COLO668 (cell line): ENCODE measurements at regions not wholly inside any gene's neighbourhood (a gene's known extent, or its start where the extent isn't known, plus 50 kb on each side); places are given as distances from the start of the nearest gene placed in this dataset.
"Not testable (repeated sequence)": the region's sequence is repeated elsewhere in the genome, so short reads cannot be mapped to it uniquely, and the experiment has no call there.

Source experiments
- DNase-seq: peaks from one replicate; lab custom pipeline; 2025; ENCODE audit not compliant: unreplicated experiment; lab: John Stamatoyannopoulos, UW

GRCh38 chr16:75837264-75837663, 111.0 kb upstream of the CPHXL start:
- no peak for DNase-seq

GRCh38 chr16:75837681-75838080, 111.4 kb upstream of the CPHXL start:
- no peak for DNase-seq

GRCh38 chr16:75841517-75841916, 115.2 kb upstream of the CPHXL start:
- no peak for DNase-seq

DNA sequence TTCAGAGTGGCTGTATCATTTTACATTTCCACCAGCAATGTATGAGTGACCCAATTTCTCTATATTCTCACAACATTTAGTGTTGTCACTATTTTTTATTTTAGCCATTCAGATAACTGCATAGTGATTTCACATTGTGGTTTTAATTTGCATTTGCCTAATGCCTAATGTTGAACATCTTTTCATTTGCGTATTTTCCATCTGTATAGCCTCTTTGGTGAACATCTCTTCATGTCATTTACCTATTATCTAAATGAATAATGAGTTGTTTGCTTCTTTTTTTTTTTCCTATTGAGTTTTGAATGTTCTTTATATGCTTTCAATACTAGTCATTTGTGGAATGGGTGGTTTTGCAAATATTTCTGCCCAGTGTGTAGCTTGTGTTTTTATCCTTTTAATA, 120.9 kb upstream of the CPHXL start:
- no peak for DNase-seq

DNA sequence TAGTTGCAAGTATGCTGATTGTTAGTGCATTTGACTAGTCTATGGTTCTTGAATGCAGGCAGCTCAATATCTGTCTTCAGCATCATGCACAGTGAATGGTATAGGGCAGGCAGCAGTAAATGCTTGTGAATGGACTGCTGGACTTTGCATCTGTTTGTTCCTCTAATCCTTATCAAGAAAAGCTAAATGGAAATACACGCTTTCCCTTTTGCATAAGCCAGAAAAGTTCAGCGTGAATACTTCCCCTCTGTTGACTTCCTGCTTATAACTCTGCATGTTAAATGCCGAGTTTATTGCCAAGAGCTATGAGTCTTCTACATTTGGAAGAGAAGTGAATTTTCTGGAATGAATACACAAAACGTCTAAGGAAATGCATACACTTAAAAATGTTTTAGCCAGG, 127.9 kb upstream of the CPHXL start:
- DNase-seq = no peak

GRCh38 chr16:75860326-75861053, 134.2 kb upstream of the CPHXL start:
- DNase-seq = no peak

GRCh38 chr16:75861311-75862097, 135.2 kb upstream of the CPHXL start:
- DNase-seq = no peak

DNA sequence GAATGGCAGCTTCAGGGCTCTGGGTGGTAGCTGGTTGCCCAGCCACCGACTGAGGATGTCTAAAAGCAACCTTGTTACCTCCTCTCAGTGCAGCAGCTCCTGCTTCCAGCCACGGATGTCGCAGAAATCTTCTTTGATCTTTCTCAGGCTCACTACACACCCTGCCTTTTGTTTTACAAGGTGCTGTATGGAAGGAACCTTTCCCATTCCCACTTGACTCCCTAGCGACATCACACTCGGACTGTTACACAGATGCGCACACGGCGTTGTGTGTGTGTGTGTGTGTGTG, 135.8 kb upstream of the CPHXL start:
- no peak for DNase-seq

GRCh38 chr16:75864243-75864642, 138.0 kb upstream of the CPHXL start:
- no peak for DNase-seq

GRCh38 chr16:75865736-75866135, 139.4 kb upstream of the CPHXL start:
- DNase-seq = no peak

DNA sequence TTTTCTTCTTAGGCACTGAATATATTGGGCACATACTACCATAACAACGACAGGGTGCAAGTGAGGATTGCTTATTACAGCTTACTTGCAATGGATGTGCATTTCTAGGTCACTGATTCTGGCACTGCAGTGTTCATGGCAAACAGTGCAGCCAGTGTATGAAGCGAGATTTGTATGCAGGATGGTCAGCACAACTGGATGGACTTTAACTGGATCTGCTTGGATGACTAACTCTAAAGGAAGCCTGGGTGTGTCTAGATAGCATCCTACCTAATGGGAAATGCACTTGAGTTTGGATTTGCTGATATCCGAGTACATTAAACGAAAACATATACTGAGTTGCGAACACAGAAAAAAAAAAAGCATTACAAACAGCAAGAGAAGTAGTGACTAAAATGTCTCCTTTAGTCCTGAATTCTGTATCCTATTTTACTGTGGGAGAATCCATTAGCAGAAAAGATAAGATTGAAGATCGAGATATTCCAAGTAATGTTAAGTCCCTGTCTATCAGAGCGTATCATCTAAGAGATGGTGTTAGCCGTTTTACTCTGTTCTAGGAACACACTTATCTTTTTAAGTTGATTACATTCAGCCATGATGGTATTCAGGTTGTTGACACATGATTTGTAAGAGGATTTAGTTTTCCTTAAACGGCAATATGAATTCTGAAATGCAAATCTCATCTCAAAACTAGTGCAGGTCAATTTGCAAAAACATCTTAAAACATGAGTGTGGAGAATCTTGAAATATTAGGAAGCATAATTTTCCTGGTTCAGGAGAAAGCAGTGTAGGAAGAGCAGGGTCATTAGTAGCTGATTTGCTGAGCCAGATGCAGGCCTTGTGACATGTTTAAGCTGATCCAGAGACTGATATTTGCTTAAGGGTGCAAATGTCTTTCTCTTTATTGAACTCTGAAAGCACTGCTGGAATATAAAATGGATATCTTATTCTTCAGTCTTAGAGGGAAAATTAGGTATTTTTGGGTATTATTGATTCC, 142.6 kb upstream of the CPHXL start:
- DNase-seq = no peak

GRCh38 chr16:75881280-75881679, 155.0 kb upstream of the CPHXL start:
- not testable (repeated sequence) for DNase-seq

- DNase-seq = no peak
These were observed 172.9 kb upstream of the CPHXL start for GRCh38 chr16:75899163-75899562.

GRCh38 chr16:75908331-75909117, 182.2 kb upstream of the CPHXL start:
- no peak for DNase-seq

DNA sequence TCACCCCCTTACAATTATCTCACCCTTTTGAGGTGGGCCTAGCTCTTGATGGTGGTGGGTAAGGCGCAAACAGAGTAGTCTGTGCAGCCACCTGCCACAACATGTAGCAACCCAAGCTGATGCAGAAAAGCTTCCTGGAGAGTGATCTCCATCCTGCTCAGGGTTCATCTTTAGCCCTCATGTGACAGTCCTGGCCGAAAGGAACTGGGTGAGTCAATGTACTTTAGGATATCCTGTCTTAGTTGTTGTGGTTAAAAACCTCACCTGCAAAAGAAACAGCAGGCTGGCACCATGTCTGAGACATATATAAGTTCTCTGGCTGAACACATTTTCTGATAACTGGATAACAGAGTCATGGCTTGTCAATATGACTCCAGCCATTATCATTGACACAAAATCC, 183.5 kb upstream of the CPHXL start:
- no peak for DNase-seq

- DNase-seq = no peak
These were observed 185.6 kb upstream of the CPHXL start for GRCh38 chr16:75911896-75912295.

DNA sequence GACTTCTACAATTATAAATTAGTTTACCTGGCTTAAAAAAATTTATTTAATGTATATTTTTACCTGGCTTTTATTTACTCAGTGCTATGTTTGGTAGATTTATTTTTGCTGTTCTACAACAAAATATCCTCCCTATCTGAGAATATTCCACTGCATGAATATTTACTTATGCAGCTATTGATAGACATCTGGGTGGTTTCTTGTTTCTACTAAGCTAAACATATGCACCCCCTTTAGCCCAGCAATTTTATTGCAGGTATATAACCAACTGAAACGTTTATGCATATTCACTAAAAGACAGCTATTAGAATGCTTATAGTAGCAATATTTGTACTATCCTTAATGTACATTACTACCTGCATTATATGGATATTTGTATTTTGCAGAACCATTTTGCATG, 187.7 kb upstream of the CPHXL start:
- DNase-seq = no peak

DNA sequence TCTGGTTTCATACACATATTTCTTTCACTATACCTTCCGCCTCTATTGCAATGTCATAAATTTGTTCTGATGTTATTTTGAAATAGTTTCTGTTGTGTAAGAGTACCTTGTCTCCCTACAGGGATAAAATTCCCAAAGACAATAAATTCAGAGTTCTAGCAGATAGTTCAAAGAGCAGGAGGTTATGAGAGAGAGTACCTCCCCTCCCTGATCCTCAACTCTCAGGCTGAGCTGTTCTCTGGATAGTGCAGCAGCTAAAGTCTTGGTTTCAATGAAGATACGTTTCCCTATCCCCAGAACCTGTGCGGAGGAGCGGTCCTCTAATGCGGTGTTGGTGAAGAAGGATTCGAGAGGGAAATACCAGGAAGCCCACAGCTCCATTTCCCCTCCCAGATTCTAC, 190.2 kb upstream of the CPHXL start:
- no peak for DNase-seq

DNA sequence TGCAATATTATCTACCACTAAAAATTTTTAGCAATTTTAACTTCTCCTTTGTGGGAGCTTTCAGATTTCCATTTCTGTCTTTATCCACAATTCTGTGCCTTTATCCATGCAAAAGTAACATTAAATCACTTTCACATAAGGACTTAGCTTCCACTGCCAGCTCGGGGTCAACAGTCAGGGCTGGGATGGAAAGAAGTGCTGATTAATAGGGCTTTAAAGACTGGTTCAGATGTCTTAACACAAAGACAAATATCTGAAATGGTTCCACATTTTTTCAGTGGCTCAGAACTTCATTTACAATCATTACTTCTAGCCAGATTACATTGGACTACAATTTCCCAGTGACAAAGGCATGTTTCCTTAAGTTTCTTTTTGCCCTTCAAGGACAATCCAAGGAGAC, 191.8 kb upstream of the CPHXL start:
- DNase-seq = no peak

DNA sequence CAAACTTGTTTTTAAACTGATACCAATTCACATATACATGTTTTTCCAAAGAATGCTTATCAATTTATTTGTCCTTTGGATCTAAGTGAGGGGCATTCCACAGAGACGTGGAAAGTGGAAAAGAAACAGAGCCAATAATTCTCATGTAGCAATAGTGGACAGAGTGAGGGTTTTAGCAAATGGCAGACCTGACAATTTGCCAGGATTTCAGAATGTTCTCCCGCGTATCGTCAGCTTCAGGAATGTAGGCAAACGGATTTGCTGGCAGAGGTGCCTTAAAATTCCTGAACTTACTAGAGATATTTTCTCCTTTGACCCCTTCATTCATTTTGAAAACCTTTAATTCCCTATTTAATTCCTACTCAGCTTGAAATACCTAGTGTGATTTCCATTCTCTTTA, 193.4 kb upstream of the CPHXL start:
- no peak for DNase-seq

DNA sequence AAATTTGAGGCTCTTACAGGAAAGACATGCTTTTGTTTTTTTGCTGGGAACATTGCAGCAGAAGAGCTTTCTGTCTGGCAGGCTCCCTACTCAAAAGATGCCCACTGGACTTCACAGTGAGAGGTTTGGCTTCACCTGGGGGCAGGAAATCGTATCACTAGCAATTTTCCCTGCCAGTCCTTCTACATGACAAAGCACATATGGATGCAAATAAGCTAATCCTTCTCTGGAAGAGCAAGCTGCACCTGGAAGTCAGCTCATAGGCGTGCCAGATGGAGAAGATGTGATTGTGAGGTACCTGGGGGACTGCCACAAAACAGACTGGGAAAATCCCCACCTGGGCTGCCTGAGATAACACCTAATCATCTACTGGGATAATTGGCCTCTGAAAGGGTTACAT, 195.0 kb upstream of the CPHXL start:
- no peak for DNase-seq
